Ishikawa (cell line): ENCODE measurements at regions not wholly inside any gene's neighbourhood (a gene's known extent, or its start where the extent isn't known, plus 50 kb on each side); places are given as distances from the start of the nearest gene placed in this dataset.

Source experiments
- CEBPB ChIP-seq: IDR thresholded peaks from 2 replicates; pipeline ENCODE4 v1.6.1; 2012
- CREB1 ChIP-seq: IDR thresholded peaks from 2 replicates; pipeline ENCODE4 v1.6.1; 2012; ENCODE audit warnings: low read depth
- EGR1 ChIP-seq: IDR thresholded peaks from 2 replicates; pipeline ENCODE4 v1.6.1; 2012
- EP300 ChIP-seq: IDR thresholded peaks from 2 replicates; pipeline ENCODE4 v1.6.1; 2012; ENCODE audit warnings: borderline replicate concordance
- FOXM1 ChIP-seq: IDR thresholded peaks from 2 replicates; pipeline ENCODE4 v1.6.1; 2012; ENCODE audit warnings: low read depth, borderline replicate concordance
- NFIC ChIP-seq: IDR thresholded peaks from 2 replicates; pipeline ENCODE4 v1.6.1; 2012
- RAD21 ChIP-seq: IDR thresholded peaks from 2 replicates; pipeline ENCODE4 v1.6.1; 2012; ENCODE audit warnings: low read depth
- TAF1 ChIP-seq: IDR thresholded peaks from 2 replicates; pipeline ENCODE4 v1.6.1; 2012; ENCODE audit warnings: low read depth, mild to moderate bottlenecking
- TCF12 ChIP-seq: IDR thresholded peaks from 2 replicates; pipeline ENCODE4 v1.6.1; 2012; ENCODE audit warnings: low read depth
- TEAD4 ChIP-seq: IDR thresholded peaks from 2 replicates; pipeline ENCODE4 v1.6.1; 2012
- USF1 ChIP-seq: IDR thresholded peaks from 2 replicates; pipeline ENCODE4 v1.6.1; 2012
- YY1 ChIP-seq: IDR thresholded peaks from 2 replicates; pipeline ENCODE4 v1.6.1; 2012; ENCODE audit warnings: low read depth
- ZBTB7A ChIP-seq: IDR thresholded peaks from 2 replicates; pipeline ENCODE4 v1.6.1; 2012; ENCODE audit warnings: low read depth
- TF ChIP-seq, protein P1 (sequence below): IDR thresholded peaks from 2 replicates; pipeline ENCODE4 v1.6.1; 2012; ENCODE audit warnings: low read depth, mild to moderate bottlenecking
- TF ChIP-seq, protein P2 (sequence below): IDR thresholded peaks from 2 replicates; pipeline ENCODE4 v1.6.1; 2012

DNA sequence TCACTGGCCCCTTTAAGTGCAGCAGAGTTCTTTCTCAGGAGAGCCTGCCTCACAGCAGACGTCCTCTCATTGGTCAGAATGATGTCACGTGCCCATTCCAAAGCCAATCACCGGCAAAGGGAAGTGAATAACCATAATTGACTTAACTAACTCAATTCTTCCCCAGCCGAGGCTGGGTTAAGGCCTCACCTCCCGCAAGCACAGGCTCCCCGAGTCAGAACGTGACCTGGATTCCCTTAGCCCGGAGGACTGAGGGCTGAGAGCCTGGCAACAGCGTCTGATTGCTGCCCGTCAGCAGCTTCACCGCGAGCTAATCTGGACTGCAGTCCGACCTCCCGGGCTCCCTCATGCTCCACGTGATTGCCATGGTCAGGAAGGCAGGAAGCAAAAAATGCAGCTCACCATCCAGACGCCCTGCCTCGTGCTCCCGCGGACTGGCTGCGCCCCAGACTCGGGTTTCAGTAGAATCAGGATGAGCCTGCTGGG is 92.1 kb upstream of the FZD10 start:
- TF ChIP-seq EP300: no peak
- TF ChIP-seq USF1: peak; percentile 65
- no peak for TF ChIP-seq CREB1
- no peak for TF ChIP-seq FOXM1

GRCh38 chr12:130073721-130074120 is 88.5 kb upstream of the FZD10 start:
- TF ChIP-seq ZBTB7A (no peak), RAD21 (no peak), CEBPB (no peak), FOXM1 (no peak)

DNA sequence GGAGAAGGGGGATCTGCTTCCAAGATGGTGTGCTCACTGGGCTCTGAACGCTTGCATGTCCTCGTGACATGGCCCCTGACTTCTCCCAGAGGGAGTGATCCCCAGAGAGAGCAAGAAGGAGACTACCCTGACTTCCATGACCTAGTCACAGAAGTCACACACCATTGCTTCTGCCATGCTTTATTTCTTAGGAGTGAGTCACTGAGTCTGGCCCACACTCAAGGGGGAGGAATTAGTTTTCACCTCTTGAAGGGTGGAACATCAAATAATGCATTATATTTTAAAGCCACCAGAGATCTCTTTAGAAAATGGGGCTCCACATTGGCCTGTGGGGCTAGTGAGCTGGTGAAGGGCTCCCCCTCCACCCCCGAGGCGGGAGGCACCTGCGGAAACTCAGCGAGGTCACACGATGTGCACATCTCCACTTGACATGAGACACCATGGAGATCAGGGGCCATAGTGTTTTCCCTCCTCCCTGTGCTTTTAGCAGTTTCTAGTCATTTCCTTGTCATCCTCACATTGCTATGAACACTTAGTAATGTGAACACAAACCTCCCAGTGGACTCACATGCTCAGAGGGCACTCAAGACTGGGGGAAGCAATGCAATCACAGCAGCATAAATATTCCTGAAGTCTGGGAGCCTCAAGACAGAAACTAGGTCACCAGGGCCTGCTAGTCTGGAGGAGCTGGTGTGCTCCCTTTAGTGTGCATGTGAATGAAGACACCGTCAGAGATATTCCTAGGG is 87.4 kb upstream of the FZD10 start:
- TF ChIP-seq EGR1 (no peak), TAF1 (no peak), EP300 (no peak), CEBPB (no peak), TCF12 (no peak), RAD21 (no peak)
- TF ChIP-seq, protein P1, sequence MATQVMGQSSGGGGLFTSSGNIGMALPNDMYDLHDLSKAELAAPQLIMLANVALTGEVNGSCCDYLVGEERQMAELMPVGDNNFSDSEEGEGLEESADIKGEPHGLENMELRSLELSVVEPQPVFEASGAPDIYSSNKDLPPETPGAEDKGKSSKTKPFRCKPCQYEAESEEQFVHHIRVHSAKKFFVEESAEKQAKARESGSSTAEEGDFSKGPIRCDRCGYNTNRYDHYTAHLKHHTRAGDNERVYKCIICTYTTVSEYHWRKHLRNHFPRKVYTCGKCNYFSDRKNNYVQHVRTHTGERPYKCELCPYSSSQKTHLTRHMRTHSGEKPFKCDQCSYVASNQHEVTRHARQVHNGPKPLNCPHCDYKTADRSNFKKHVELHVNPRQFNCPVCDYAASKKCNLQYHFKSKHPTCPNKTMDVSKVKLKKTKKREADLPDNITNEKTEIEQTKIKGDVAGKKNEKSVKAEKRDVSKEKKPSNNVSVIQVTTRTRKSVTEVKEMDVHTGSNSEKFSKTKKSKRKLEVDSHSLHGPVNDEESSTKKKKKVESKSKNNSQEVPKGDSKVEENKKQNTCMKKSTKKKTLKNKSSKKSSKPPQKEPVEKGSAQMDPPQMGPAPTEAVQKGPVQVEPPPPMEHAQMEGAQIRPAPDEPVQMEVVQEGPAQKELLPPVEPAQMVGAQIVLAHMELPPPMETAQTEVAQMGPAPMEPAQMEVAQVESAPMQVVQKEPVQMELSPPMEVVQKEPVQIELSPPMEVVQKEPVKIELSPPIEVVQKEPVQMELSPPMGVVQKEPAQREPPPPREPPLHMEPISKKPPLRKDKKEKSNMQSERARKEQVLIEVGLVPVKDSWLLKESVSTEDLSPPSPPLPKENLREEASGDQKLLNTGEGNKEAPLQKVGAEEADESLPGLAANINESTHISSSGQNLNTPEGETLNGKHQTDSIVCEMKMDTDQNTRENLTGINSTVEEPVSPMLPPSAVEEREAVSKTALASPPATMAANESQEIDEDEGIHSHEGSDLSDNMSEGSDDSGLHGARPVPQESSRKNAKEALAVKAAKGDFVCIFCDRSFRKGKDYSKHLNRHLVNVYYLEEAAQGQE: no peak
- TF ChIP-seq, protein P2, sequence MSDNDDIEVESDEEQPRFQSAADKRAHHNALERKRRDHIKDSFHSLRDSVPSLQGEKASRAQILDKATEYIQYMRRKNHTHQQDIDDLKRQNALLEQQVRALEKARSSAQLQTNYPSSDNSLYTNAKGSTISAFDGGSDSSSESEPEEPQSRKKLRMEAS: no peak

GRCh38 chr12:130075497-130076076 is 86.7 kb upstream of the FZD10 start:
- TF ChIP-seq TEAD4 (no peak), TCF12 (no peak), ZBTB7A (no peak)
- TF ChIP-seq, protein P1: no peak

DNA sequence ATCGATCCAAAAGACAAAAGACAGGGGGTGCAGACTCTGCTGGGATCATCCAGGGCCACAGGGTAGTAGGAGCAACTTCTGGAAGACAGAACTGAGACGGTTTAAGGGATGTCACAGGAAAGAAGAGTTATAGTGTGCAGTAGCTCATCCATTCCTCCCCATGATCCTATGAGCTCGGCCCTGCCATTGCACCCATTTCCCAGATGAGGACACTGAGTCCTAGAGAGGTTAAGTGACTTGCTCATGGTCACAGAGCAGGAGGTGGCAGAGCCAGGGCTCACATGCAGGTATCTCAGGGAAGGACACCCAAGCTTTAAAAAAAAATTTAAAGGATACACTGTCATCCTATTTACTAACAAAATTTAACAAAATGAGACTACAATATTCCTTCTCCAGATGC is 86.1 kb upstream of the FZD10 start:
- TF ChIP-seq FOXM1 (no peak), TEAD4 (no peak), TCF12 (no peak), EP300 (no peak), USF1 (no peak), RAD21 (no peak), TAF1 (no peak), YY1 (no peak), CREB1 (no peak), EGR1 (no peak), NFIC (no peak)
- TF ChIP-seq, protein P1: no peak
- TF ChIP-seq, protein P2: no peak
